Skeletal muscle tissue (tissue), 3 donors: ENCODE measurements at regions not wholly inside any gene's neighbourhood (a gene's known extent, or its start where the extent isn't known, plus 50 kb on each side); places are given as distances from the start of the nearest gene placed in this dataset.

Experiments
- H3K27ac ChIP-seq: one replicate; pipeline ENCODE4 v1.7.0; 2013; ENCODE audit warnings: mild to moderate bottlenecking, low read depth, low read length, inconsistent platforms
- H3K27me3 ChIP-seq, 3 donors: one replicate each; pipeline ENCODE4 v1.7.0; 2013; ENCODE audit warnings: low read length in 3 of 3; ENCODE audit not compliant: control insufficient read depth in 3 of 3, insufficient read depth in 3 of 3
- H3K36me3 ChIP-seq, 3 donors: one replicate each; pipeline ENCODE4 v1.7.0; 2013; ENCODE audit warnings: low read length in 3 of 3; ENCODE audit not compliant: control insufficient read depth in 3 of 3, insufficient read depth in 3 of 3
- H3K4me1 ChIP-seq, 3 donors: one replicate each; pipeline ENCODE4 v1.7.0; 2013; ENCODE audit warnings: low read length in 3 of 3, mild to moderate bottlenecking in 3 of 3; ENCODE audit not compliant: control insufficient read depth in 3 of 3, insufficient read depth in 3 of 3
- H3K4me3 ChIP-seq, 3 donors: one replicate each; pipeline ENCODE4 v1.7.0; 2013; ENCODE audit warnings: low read length in 3 of 3
- H3K9ac ChIP-seq, 3 donors: one replicate each; pipeline ENCODE4 v1.7.0; 2013; ENCODE audit warnings: low read length in 3 of 3, mild to moderate bottlenecking in 3 of 3, moderate library complexity in 2 of 3, low read depth in 1 of 3
- H3K9me3 ChIP-seq, 3 donors: one replicate each; pipeline ENCODE4 v1.7.0; 2013; ENCODE audit warnings: low read length in 3 of 3; ENCODE audit not compliant: control insufficient read depth in 3 of 3
- donor health status: Osteomylitis.

DNA sequence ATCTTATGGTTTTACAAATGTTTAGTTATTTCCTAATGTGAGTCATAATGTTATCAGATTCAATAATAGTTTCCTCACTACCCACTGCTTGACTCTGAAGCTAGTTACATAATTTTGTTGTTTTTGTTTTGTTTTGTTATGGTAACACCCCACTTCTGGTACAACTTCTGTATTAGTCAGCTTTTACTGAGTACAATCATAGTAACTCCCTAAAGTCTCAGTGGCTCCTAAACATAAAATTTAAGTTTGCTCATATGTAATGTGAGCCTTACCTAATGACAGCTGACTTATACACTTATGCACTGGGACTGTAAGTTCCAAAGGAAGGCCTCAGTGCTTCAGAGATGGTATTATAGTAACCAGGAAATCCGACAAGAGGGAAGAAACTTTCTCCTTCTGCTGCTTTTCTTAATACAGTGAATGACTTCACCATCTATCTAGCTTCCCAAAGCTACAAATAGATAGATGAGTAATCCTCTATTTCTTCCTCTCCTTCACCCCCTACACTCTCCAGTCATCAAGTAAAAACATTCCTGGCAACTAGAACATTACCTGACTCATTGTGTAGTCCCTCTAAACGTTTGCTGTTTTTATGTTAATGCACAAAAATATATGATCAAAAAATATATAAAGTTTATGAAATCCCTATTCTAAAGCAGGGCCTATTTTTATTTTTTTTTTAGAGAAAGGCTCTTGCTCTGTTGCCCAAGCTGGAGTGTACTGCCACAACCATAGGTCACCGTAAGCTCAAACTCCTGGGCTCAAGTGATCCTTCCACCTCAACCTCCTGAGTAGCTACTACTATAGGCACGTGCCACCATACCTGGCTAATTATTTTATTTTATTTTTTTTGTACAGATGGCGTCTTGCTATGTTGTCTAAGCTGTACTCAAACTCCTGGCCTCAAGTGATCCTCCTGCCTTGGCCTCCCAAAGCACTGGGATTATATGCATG, 563.0 kb downstream of the SOX6 start:
- H3K4me3 ChIP-seq: no peak overlapping the region
- no peaks in the 10 kb centered on the region for H3K36me3 ChIP-seq
- peaks cover 0 to 17% (median 5%) of the 10 kb centered on the region in 3 donors for H3K4me1 ChIP-seq
- H3K27ac ChIP-seq: peak overlapping the region; percentile 94
- peaks cover 0 to 3% (median 0%) of the 10 kb centered on the region in 3 donors for H3K9me3 ChIP-seq
- H3K27me3 ChIP-seq: no peaks in the 10 kb centered on the region
- H3K9ac ChIP-seq: peak overlapping the region in 2 of 3 donors; percentile 33 to 34

DNA sequence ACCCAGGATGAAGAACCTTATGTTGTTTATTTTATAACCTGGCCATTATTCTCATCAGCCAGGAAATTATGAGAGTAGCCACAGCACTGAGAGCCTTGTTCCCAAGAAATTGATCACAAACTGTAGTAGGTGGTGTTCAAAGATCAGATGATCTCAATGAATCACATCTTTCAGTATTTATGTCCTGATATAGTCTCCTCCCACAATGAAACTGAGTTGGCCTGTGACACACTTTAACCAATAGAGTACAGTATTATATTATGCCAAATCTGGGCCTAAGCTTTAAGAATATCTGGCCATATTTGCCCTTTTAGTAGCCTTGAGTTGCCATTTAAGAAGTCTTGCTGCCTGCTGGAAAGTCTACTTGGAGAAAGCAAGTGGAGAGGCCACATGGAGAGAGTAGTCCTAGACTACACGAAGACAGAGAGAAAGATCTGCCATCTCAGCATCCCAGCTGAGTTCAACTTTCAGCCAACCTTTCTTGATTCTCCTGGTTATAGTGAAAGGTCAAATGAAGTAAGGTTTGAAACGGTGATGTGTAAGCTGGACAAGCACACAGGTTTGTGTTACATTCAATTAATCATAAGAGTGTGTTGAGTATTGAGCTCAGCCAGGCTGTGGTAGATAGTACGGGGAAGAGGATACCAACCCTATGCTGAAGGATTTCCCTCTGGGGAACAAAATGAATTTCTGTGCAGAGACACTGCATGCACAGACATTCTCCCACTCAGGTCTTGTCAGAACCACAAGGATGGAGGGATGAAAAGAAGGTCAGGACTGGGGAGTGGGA, 561.8 kb downstream of the SOX6 start:
- Histone ChIP-seq H3K4me3 (no peak overlapping the region), H3K27me3 (no peaks in the 10 kb centered on the region), H3K36me3 (no peaks in the 10 kb centered on the region), H3K9me3 (peaks cover 0 to 3% (median 0%) of the 10 kb centered on the region in 3 donors), H3K27ac (peak overlapping the region; percentile 94), H3K9ac (no peak overlapping the region), H3K4me1 (peaks cover 0 to 17% (median 5%) of the 10 kb centered on the region in 3 donors)

DNA sequence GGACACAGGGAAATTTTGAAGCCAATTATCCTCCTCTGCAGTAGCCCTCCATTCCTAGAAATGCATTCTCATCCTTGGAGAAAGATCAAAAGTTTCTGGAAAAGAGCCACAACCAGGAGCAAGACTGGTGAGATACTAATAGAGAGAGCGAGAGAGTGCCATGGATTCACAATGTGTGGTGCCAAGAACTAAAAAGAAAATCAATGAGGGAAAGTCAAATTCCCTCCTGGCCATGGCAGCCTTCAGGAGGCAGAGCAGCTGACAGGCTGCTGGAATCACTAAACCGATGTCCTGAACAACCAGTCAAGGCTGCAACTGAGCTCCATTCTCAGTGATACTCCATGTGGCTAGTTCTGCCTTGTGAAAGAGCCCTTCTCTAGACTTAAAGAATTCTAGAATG, 561.0 kb downstream of the SOX6 start:
- Histone ChIP-seq H3K36me3 (no peaks in the 10 kb centered on the region), H3K27me3 (no peaks in the 10 kb centered on the region), H3K9ac (no peak overlapping the region), H3K4me1 (peaks cover 3 to 17% (median 5%) of the 10 kb centered on the region in 3 donors), H3K4me3 (no peak overlapping the region), H3K9me3 (peaks cover 0 to 3% (median 0%) of the 10 kb centered on the region in 3 donors), H3K27ac (peak overlapping the region; percentile 94)

GRCh38 chr11:15800111-15800800, 556.1 kb downstream of the SOX6 start:
- no peak overlapping the region for H3K4me3 ChIP-seq
- no peak overlapping the region for H3K9ac ChIP-seq
- H3K9me3 ChIP-seq: no peaks in the 10 kb centered on the region
- H3K36me3 ChIP-seq: no peaks in the 10 kb centered on the region
- peaks cover 0 to 4% (median 3%) of the 10 kb centered on the region in 3 donors for H3K4me1 ChIP-seq
- H3K27me3 ChIP-seq: no peaks in the 10 kb centered on the region
- H3K27ac ChIP-seq: peak overlapping the region; percentile 39

DNA sequence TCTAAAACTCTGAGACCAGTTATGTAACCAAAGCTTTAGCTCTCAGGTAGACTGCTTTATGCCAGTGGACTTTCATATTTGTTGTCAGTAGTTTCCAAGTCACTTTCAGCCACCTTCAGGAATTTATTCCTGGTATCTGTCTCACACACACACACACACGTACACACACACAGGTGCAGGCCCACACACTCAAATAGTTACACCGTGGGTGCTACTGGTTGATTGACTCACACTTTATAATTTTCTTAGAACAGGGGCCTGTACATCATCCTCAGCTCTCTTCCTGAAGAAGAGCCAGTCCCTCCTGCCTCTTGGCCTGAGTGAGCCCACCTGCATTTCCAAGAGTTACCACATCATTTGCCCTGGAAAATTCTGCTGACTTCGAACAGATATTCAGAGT, 555.2 kb downstream of the SOX6 start:
- Histone ChIP-seq H3K36me3 (no peaks in the 10 kb centered on the region), H3K4me3 (no peak overlapping the region), H3K4me1 (peaks cover 0 to 4% (median 3%) of the 10 kb centered on the region in 3 donors), H3K9me3 (no peaks in the 10 kb centered on the region), H3K9ac (no peak overlapping the region), H3K27me3 (no peaks in the 10 kb centered on the region), H3K27ac (no peak overlapping the region)

GRCh38 chr11:15801616-15802015, 554.7 kb downstream of the SOX6 start:
- no peaks in the 10 kb centered on the region for H3K9me3 ChIP-seq
- no peaks in the 10 kb centered on the region for H3K27me3 ChIP-seq
- H3K4me3 ChIP-seq: no peak overlapping the region
- H3K36me3 ChIP-seq: no peaks in the 10 kb centered on the region
- no peak overlapping the region for H3K27ac ChIP-seq
- H3K4me1 ChIP-seq: peaks cover 0 to 4% (median 3%) of the 10 kb centered on the region in 3 donors
- H3K9ac ChIP-seq: no peak overlapping the region

- Histone ChIP-seq H3K27ac (no peak overlapping the region), H3K36me3 (no peaks in the 10 kb centered on the region), H3K27me3 (no peaks in the 10 kb centered on the region), H3K4me1 (peaks cover 0 to 4% (median 0%) of the 10 kb centered on the region in 3 donors), H3K4me3 (no peak overlapping the region), H3K9ac (no peak overlapping the region), H3K9me3 (no peaks in the 10 kb centered on the region)
Observed at GRCh38 chr11:15805726-15806125, 550.6 kb downstream of the SOX6 start.

DNA sequence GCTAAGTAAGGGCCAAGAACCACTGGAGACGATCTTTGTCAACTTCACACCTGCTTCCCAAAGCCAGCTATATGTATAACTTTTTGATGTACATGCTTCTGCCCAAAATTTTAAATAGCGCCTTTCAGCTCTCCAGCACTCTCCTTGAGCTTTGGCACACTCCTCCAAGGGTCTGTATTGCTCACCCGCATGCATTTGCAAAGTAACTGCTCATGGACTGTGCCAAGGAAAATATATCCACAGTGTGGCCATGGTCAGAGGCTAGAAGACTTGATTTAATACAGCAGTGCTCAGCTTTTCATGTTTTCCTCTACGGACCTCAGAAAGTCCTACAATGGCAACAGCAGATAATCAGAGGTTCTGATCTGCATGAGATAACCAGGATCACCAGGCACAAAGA, 550.1 kb downstream of the SOX6 start:
- Histone ChIP-seq H3K36me3 (no peaks in the 10 kb centered on the region), H3K27ac (no peak overlapping the region), H3K9me3 (no peaks in the 10 kb centered on the region), H3K4me3 (no peak overlapping the region), H3K27me3 (no peaks in the 10 kb centered on the region), H3K9ac (no peak overlapping the region), H3K4me1 (peaks cover 0 to 4% (median 0%) of the 10 kb centered on the region in 3 donors)

DNA sequence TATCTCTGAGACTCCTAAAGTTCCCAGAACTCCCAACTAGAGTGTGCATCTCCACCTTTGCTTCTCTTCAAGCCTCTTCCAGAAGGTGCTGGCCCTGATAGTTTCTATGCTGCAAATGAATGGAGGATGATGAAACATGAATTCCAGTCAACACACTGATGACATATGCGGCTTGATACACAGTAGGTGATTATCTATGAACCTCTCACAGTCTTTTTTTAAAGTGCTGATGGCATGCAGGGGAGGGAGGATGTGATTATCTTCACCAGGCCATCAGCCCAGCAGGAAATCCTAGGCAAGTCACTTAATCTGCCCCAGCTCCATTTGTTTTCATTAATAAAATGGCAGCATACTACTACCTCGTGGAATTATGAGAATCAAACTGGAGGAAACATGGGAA, 548.5 kb downstream of the SOX6 start:
- no peaks in the 10 kb centered on the region for H3K9me3 ChIP-seq
- no peak overlapping the region for H3K9ac ChIP-seq
- H3K4me3 ChIP-seq: no peak overlapping the region
- H3K27me3 ChIP-seq: no peaks in the 10 kb centered on the region
- peaks cover 0 to 4% (median 0%) of the 10 kb centered on the region in 3 donors for H3K4me1 ChIP-seq
- no peaks in the 10 kb centered on the region for H3K36me3 ChIP-seq
- no peak overlapping the region for H3K27ac ChIP-seq
